ENCODE measurements at regions not wholly inside any gene's neighbourhood (a gene's known extent, or its start where the extent isn't known, plus 50 kb on each side); places are given as distances from the start of the nearest gene placed in this dataset.

GRCh38 chr4:178881937-178882336 lies 1439.7 kb upstream of the AGA start:
- no peak for TF ChIP-seq POLR2AphosphoS5 (IDR thresholded peaks at IDR 0.05; ENCODE audit: low read depth, low read length)
- no peak for TF ChIP-seq TAF1 (IDR thresholded peaks at IDR 0.05; ENCODE audit: borderline replicate concordance, low read depth, low read length)
- TF ChIP-seq POLR2A (IDR thresholded peaks at IDR 0.05; ENCODE audit: low read depth, low read length), result no peak
- no peak for DNase-seq (ENCODE audit: insufficient read length)
- FAIRE-seq, result no peak

- DNase-seq (ENCODE audit: insufficient read length) (no peak), FAIRE-seq (no peak)
- TF ChIP-seq POLR2A (IDR thresholded peaks at IDR 0.05; ENCODE audit: low read depth, low read length), result no peak
- TF ChIP-seq TAF1 (IDR thresholded peaks at IDR 0.05; ENCODE audit: borderline replicate concordance, low read depth, low read length), result no peak
- TF ChIP-seq POLR2AphosphoS5 (IDR thresholded peaks at IDR 0.05; ENCODE audit: low read depth, low read length), result no peak
Observed at GRCh38 chr4:178894126-178894525, 1451.9 kb upstream of the AGA start.

- TF ChIP-seq TAF1 (IDR thresholded peaks at IDR 0.05; ENCODE audit: borderline replicate concordance, low read depth, low read length), result no peak
- no peak for TF ChIP-seq POLR2A (IDR thresholded peaks at IDR 0.05; ENCODE audit: low read depth, low read length)
- no peak for TF ChIP-seq POLR2AphosphoS5 (IDR thresholded peaks at IDR 0.05; ENCODE audit: low read depth, low read length)
- FAIRE-seq, result no peak
- no peak for DNase-seq (ENCODE audit: insufficient read length)
Observed at GRCh38 chr4:178899084-178899483, 1456.8 kb upstream of the AGA start.

- TF ChIP-seq POLR2AphosphoS5 (IDR thresholded peaks at IDR 0.05; ENCODE audit: low read depth, low read length), result no peak
- no peak for TF ChIP-seq TAF1 (IDR thresholded peaks at IDR 0.05; ENCODE audit: borderline replicate concordance, low read depth, low read length)
- no peak for TF ChIP-seq POLR2A (IDR thresholded peaks at IDR 0.05; ENCODE audit: low read depth, low read length)
- no peak for FAIRE-seq
- no peak for DNase-seq (ENCODE audit: insufficient read length)
Observed at GRCh38 chr4:178917756-178918155, 1475.5 kb upstream of the AGA start.

- TF ChIP-seq TAF1 (IDR thresholded peaks at IDR 0.05; ENCODE audit: borderline replicate concordance, low read depth, low read length) (no peak), POLR2AphosphoS5 (IDR thresholded peaks at IDR 0.05; ENCODE audit: low read depth, low read length) (no peak), POLR2A (IDR thresholded peaks at IDR 0.05; ENCODE audit: low read depth, low read length) (no peak)
- no peak for FAIRE-seq
- no peak for DNase-seq (ENCODE audit: insufficient read length)
Observed at GRCh38 chr4:178937130-178937529, 1494.9 kb upstream of the AGA start.

GRCh38 chr4:178941975-178942374 lies 1499.7 kb upstream of the AGA start:
- no peak for TF ChIP-seq POLR2AphosphoS5 (IDR thresholded peaks at IDR 0.05; ENCODE audit: low read depth, low read length)
- no peak for TF ChIP-seq POLR2A (IDR thresholded peaks at IDR 0.05; ENCODE audit: low read depth, low read length)
- TF ChIP-seq TAF1 (IDR thresholded peaks at IDR 0.05; ENCODE audit: borderline replicate concordance, low read depth, low read length), result no peak
- no peak for DNase-seq (ENCODE audit: insufficient read length)
- no peak for FAIRE-seq

GRCh38 chr4:178953447-178954120 lies 1511.3 kb upstream of the AGA start:
- TF ChIP-seq TAF1 (IDR thresholded peaks at IDR 0.05; ENCODE audit: borderline replicate concordance, low read depth, low read length) (no peak), POLR2A (IDR thresholded peaks at IDR 0.05; ENCODE audit: low read depth, low read length) (no peak), POLR2AphosphoS5 (IDR thresholded peaks at IDR 0.05; ENCODE audit: low read depth, low read length) (no peak)
- FAIRE-seq (no peak), DNase-seq (ENCODE audit: insufficient read length) (no peak)

- no peak for FAIRE-seq
- DNase-seq (ENCODE audit: insufficient read length), result no peak
- TF ChIP-seq POLR2A (IDR thresholded peaks at IDR 0.05; ENCODE audit: low read depth, low read length) (no peak), POLR2AphosphoS5 (IDR thresholded peaks at IDR 0.05; ENCODE audit: low read depth, low read length) (no peak), TAF1 (IDR thresholded peaks at IDR 0.05; ENCODE audit: borderline replicate concordance, low read depth, low read length) (no peak)
Observed at GRCh38 chr4:178955614-178956013, 1513.4 kb upstream of the AGA start.

- TF ChIP-seq POLR2A (IDR thresholded peaks at IDR 0.05; ENCODE audit: low read depth, low read length) (no peak), TAF1 (IDR thresholded peaks at IDR 0.05; ENCODE audit: borderline replicate concordance, low read depth, low read length) (no peak), POLR2AphosphoS5 (IDR thresholded peaks at IDR 0.05; ENCODE audit: low read depth, low read length) (no peak)
- DNase-seq (ENCODE audit: insufficient read length) (no peak), FAIRE-seq (no peak)
Observed at GRCh38 chr4:178958725-178959440, 1516.6 kb upstream of the AGA start.

GRCh38 chr4:178963446-178964045 lies 1521.3 kb upstream of the AGA start:
- DNase-seq (ENCODE audit: insufficient read length), result no peak
- FAIRE-seq, result no peak
- TF ChIP-seq POLR2A (IDR thresholded peaks at IDR 0.05; ENCODE audit: low read depth, low read length) (no peak), POLR2AphosphoS5 (IDR thresholded peaks at IDR 0.05; ENCODE audit: low read depth, low read length) (no peak), TAF1 (IDR thresholded peaks at IDR 0.05; ENCODE audit: borderline replicate concordance, low read depth, low read length) (no peak)

- DNase-seq (ENCODE audit: insufficient read length) (no peak), FAIRE-seq (no peak)
- TF ChIP-seq POLR2A (IDR thresholded peaks at IDR 0.05; ENCODE audit: low read depth, low read length), result no peak
- no peak for TF ChIP-seq POLR2AphosphoS5 (IDR thresholded peaks at IDR 0.05; ENCODE audit: low read depth, low read length)
- no peak for TF ChIP-seq TAF1 (IDR thresholded peaks at IDR 0.05; ENCODE audit: borderline replicate concordance, low read depth, low read length)
Observed at GRCh38 chr4:178966644-178967043, 1524.4 kb upstream of the AGA start.
